ENCODE measurements at regions not wholly inside any gene's neighbourhood (a gene's known extent, or its start where the extent isn't known, plus 50 kb on each side); places are given as distances from the start of the nearest gene placed in this dataset. TPM values are rescaled to one million over a fixed set of nuclear protein-coding genes. Genes with fewer than 3 reads are reported as not detected.

GRCh38 chr2:51084750-51085149 is 52.8 kb upstream of the NRXN1 start:
- TF ChIP-seq CTCF (IDR thresholded peaks at IDR 0.05) (no peak), POLR2A (IDR thresholded peaks at IDR 0.05) (no peak)
- no peaks in the 10 kb centered on the region for H3K4me1 ChIP-seq
- DNase-seq, result no peak
- H3K4me3 ChIP-seq, result no peak overlapping the region
- H3K9me3 ChIP-seq, result no peaks in the 10 kb centered on the region
- no peaks in the 10 kb centered on the region for H3K27me3 ChIP-seq
- intact Hi-C loops (cut with DNase I; ENCODE audit: low total_unique reads), result no loop called here
- H3K27ac ChIP-seq, result no peak overlapping the region
- no peaks in the 10 kb centered on the region for H3K36me3 ChIP-seq

MicroRNA genes in the stretch of these regions (microRNA counts, 767-probe panel; counts per million panel counts)
- microRNA hsa-miR-4431, result 0 counts per million in 2 donors

Small RNAs in the stretch of these regions (microRNA-seq; reads per million reads assigned to microRNA genes)
- not detected for gene MIR4431 (ENCODE audit: borderline microRNAs expressed, borderline replicate concordance)

Small RNAs in the stretch of these regions (small RNA-seq; reads per million reads assigned to genes)
- gene AC010967.3, result not detected
- not detected for gene AC069157.1
- not detected for gene AC097463.2
- gene CRYGGP, result not detected
- not detected for gene MIR4431
- not detected for gene RF00019
- gene RF00424, result not detected
- not detected for gene RNU6-997P
